Skin epidermis (tissue), 12 donors: ENCODE measurements at regions not wholly inside any gene's neighbourhood (a gene's known extent, or its start where the extent isn't known, plus 50 kb on each side); places are given as distances from the start of the nearest gene placed in this dataset.

ENCODE experiments used
- H3K27ac ChIP-seq, 21 experiments: fragments of 200-600 bp; sonication (generic) in 11 of 21; one replicate each; pipeline ENCODE4 v1.5.0; 2020; ENCODE audit warnings: mild to moderate bottlenecking in 3 of 21, inconsistent platforms in 2 of 21, moderate library complexity in 2 of 21
- H3K4me3 ChIP-seq, 7 experiments: fragments of 200-600 bp; sonication (generic) in 2 of 7; one replicate each; pipeline ENCODE4 v1.5.0; 2020; ENCODE audit warnings: inconsistent platforms in 2 of 7, mild to moderate bottlenecking in 2 of 7, moderate library complexity in 1 of 7

GRCh38 chr18:60549338-60549960 lies 176.9 kb upstream of the MC4R start:
- Histone ChIP-seq H3K4me3 (no peak overlapping the region), H3K27ac (no peak overlapping the region)

GRCh38 chr18:60552948-60553347 lies 180.4 kb upstream of the MC4R start:
- Histone ChIP-seq H3K4me3 (no peak overlapping the region), H3K27ac (no peak overlapping the region)

GRCh38 chr18:60554967-60555366 lies 182.4 kb upstream of the MC4R start:
- Histone ChIP-seq H3K4me3 (no peak overlapping the region), H3K27ac (no peak overlapping the region)

GRCh38 chr18:60555625-60556024 lies 183.1 kb upstream of the MC4R start:
- no peak overlapping the region for H3K4me3 ChIP-seq
- H3K27ac ChIP-seq = no peak overlapping the region

- H3K4me3 ChIP-seq = no peak overlapping the region
- H3K27ac ChIP-seq = no peak overlapping the region
These were observed 183.8 kb upstream of the MC4R start for GRCh38 chr18:60556326-60556725.

GRCh38 chr18:60560071-60560470 lies 187.5 kb upstream of the MC4R start:
- H3K27ac ChIP-seq = no peak overlapping the region
- H3K4me3 ChIP-seq = no peak overlapping the region

GRCh38 chr18:60563082-60563481 lies 190.5 kb upstream of the MC4R start:
- Histone ChIP-seq H3K4me3 (no peak overlapping the region), H3K27ac (no peak overlapping the region)

- H3K4me3 ChIP-seq = no peak overlapping the region
- no peak overlapping the region for H3K27ac ChIP-seq
These were observed 195.6 kb upstream of the MC4R start for GRCh38 chr18:60568220-60568619.

- H3K27ac ChIP-seq = no peak overlapping the region
- H3K4me3 ChIP-seq = no peak overlapping the region
These were observed 197.6 kb upstream of the MC4R start for GRCh38 chr18:60570172-60570571.

GRCh38 chr18:60577457-60577856 lies 204.9 kb upstream of the MC4R start:
- H3K27ac ChIP-seq = no peak overlapping the region

GRCh38 chr18:60585670-60586069 lies 213.1 kb upstream of the MC4R start:
- H3K4me3 ChIP-seq = no peak overlapping the region
- no peak overlapping the region for H3K27ac ChIP-seq

More at GRCh38 chr18:60577457-60577856, 204.9 kb upstream of the MC4R start:
- H3K4me3 ChIP-seq = no peak overlapping the region

- no peak overlapping the region for H3K4me3 ChIP-seq
- no peak overlapping the region for H3K27ac ChIP-seq
These were observed 220.7 kb upstream of the MC4R start for GRCh38 chr18:60593249-60593648.

GRCh38 chr18:60596928-60597327 lies 224.4 kb upstream of the MC4R start:
- H3K4me3 ChIP-seq = no peak overlapping the region
- no peak overlapping the region for H3K27ac ChIP-seq

- H3K27ac ChIP-seq = no peak overlapping the region
- H3K4me3 ChIP-seq = no peak overlapping the region
These were observed 226.7 kb upstream of the MC4R start for GRCh38 chr18:60599267-60599666.

GRCh38 chr18:60599995-60600394 lies 227.4 kb upstream of the MC4R start:
- H3K4me3 ChIP-seq = no peak overlapping the region
- H3K27ac ChIP-seq = no peak overlapping the region

- H3K4me3 ChIP-seq = no peak overlapping the region
These were observed 228.7 kb upstream of the MC4R start for GRCh38 chr18:60601249-60601648.

GRCh38 chr18:60623331-60623730 lies 250.8 kb upstream of the MC4R start:
- no peak overlapping the region for H3K4me3 ChIP-seq
- H3K27ac ChIP-seq = no peak overlapping the region

More at GRCh38 chr18:60601249-60601648, 228.7 kb upstream of the MC4R start:
- no peak overlapping the region for H3K27ac ChIP-seq

GRCh38 chr18:60624207-60624606 lies 251.6 kb upstream of the MC4R start:
- Histone ChIP-seq H3K27ac (no peak overlapping the region), H3K4me3 (no peak overlapping the region)

- H3K27ac ChIP-seq = no peak overlapping the region
These were observed 267.3 kb upstream of the MC4R start for GRCh38 chr18:60639836-60640235.

GRCh38 chr18:60643009-60643408 lies 270.4 kb upstream of the MC4R start:
- no peak overlapping the region for H3K27ac ChIP-seq
- no peak overlapping the region for H3K4me3 ChIP-seq

More at GRCh38 chr18:60639836-60640235, 267.3 kb upstream of the MC4R start:
- no peak overlapping the region for H3K4me3 ChIP-seq

- Histone ChIP-seq H3K27ac (no peak overlapping the region), H3K4me3 (no peak overlapping the region)
These were observed 274.1 kb upstream of the MC4R start for GRCh38 chr18:60646725-60647124.

GRCh38 chr18:60649107-60649506 lies 276.5 kb upstream of the MC4R start:
- Histone ChIP-seq H3K27ac (no peak overlapping the region), H3K4me3 (no peak overlapping the region)
